KMS-11 (cell line): ENCODE measurements at regions not wholly inside any gene's neighbourhood (a gene's known extent, or its start where the extent isn't known, plus 50 kb on each side); places are given as distances from the start of the nearest gene placed in this dataset.

Experiments used
- H2AFZ ChIP-seq: fragments of 200-600 bp; sonication (generic); 2 replicates; pipeline ENCODE4 v1.6.1; 2016; ENCODE audit warnings: antibody characterized with exemption, mixed run types, low read depth
- H3K27ac ChIP-seq: fragments of 200-600 bp; sonication (generic); 2 replicates; pipeline ENCODE4 v1.6.1; 2016; ENCODE audit warnings: mild to moderate bottlenecking, mixed run types
- H3K27me3 ChIP-seq: fragments of 200-600 bp; sonication (generic); 2 replicates; pipeline ENCODE4 v1.6.1; 2017; ENCODE audit warnings: mild to moderate bottlenecking, low read depth, mixed run types, moderate library complexity; ENCODE audit not compliant: insufficient read depth
- H3K36me3 ChIP-seq: fragments of 200-600 bp; sonication (generic); 2 replicates; pipeline ENCODE4 v1.6.1; 2017; ENCODE audit warnings: mild to moderate bottlenecking, mixed run types; ENCODE audit not compliant: insufficient read depth
- H3K4me1 ChIP-seq: fragments of 200-600 bp; sonication (generic); 2 replicates; pipeline ENCODE4 v1.6.1; 2016; ENCODE audit warnings: mild to moderate bottlenecking, low read depth, mixed run types; ENCODE audit not compliant: poor library complexity, severe bottlenecking
- H3K4me2 ChIP-seq: fragments of 200-600 bp; sonication (generic); 2 replicates; pipeline ENCODE4 v1.7.0; 2016; ENCODE audit warnings: mild to moderate bottlenecking, mixed run types
- H3K4me3 ChIP-seq: fragments of 200-600 bp; sonication (generic); IDR thresholded peaks from 2 replicates; pipeline ENCODE4 v1.6.1; 2017; ENCODE audit warnings: low read depth, low read length, mixed read lengths; ENCODE audit not compliant: insufficient read depth
- H3K79me2 ChIP-seq: fragments of 200-600 bp; sonication (generic); 2 replicates; pipeline ENCODE4 v1.6.1; 2016; ENCODE audit warnings: low read depth, mixed run types; ENCODE audit not compliant: insufficient read depth
- H3K9ac ChIP-seq: fragments of 200-600 bp; sonication (generic); 2 replicates; pipeline ENCODE4 v1.6.1; 2016; ENCODE audit warnings: mild to moderate bottlenecking, mixed run types
- H4K20me1 ChIP-seq: fragments of 200-600 bp; sonication (generic); 2 replicates; pipeline ENCODE4 v1.6.1; 2016; ENCODE audit warnings: mild to moderate bottlenecking, mixed run types; ENCODE audit not compliant: insufficient read depth
- TF ChIP-seq, protein P1 (sequence below): fragments of 200-600 bp; sonication (generic); conservative IDR thresholded peaks from 2 replicates; pipeline ENCODE4 v1.6.1; 2017; ENCODE audit warnings: low read depth, mild to moderate bottlenecking, antibody characterized with exemption, low read length, moderate library complexity, mixed read lengths

DNA sequence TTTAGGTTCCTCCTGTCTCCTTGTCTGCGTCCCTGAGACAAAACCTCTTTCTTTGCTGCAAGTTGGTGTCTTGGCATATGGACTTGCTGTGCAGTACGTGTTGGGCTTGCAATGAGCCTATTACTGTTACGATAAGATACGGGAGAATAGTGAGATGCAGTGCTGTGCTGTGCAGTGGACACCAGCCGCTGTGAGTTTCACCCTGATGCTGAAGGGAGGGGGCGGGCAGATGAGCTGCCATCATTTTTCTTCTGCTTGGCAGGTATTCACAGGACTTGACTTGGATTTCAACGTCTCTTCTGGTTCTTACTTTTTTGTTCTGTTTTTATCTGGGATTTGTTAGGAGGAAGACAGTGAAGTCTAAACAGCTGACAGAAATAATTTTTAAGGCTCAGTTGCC, 257.1 kb upstream of the PITRM1 start:
- Histone ChIP-seq H3K36me3 (no peaks in the 10 kb centered on the region), H3K4me3 (no peak overlapping the region), H3K9ac (no peak overlapping the region), H3K79me2 (no peaks in the 10 kb centered on the region), H2AFZ (no peak overlapping the region), H3K4me2 (no peak overlapping the region), H3K27ac (no peak overlapping the region), H3K4me1 (no peaks in the 10 kb centered on the region), H3K27me3 (no peaks in the 10 kb centered on the region), H4K20me1 (no peaks in the 10 kb centered on the region)
- TF ChIP-seq, protein P1, sequence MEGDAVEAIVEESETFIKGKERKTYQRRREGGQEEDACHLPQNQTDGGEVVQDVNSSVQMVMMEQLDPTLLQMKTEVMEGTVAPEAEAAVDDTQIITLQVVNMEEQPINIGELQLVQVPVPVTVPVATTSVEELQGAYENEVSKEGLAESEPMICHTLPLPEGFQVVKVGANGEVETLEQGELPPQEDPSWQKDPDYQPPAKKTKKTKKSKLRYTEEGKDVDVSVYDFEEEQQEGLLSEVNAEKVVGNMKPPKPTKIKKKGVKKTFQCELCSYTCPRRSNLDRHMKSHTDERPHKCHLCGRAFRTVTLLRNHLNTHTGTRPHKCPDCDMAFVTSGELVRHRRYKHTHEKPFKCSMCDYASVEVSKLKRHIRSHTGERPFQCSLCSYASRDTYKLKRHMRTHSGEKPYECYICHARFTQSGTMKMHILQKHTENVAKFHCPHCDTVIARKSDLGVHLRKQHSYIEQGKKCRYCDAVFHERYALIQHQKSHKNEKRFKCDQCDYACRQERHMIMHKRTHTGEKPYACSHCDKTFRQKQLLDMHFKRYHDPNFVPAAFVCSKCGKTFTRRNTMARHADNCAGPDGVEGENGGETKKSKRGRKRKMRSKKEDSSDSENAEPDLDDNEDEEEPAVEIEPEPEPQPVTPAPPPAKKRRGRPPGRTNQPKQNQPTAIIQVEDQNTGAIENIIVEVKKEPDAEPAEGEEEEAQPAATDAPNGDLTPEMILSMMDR, result no peak

DNA sequence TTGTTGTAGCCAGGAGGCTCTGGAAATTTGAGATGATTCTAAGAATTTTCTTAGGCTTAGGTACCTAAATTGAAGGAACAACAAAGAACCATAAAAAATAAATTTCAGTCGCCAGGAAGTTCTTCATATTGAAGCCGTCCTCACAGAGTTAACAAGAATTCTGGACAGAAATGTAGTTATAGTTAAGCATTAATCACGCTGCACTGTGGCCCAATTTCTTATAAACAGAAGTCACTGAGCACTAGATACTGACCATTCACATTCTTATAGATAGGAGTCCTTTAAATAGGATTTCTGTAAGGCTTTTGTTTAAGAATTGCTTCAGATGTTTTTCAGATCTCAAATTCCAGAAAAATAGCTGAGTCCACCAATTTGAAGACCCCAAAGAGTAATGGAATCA, 256.2 kb upstream of the PITRM1 start:
- H4K20me1 ChIP-seq, result no peaks in the 10 kb centered on the region
- no peaks in the 10 kb centered on the region for H3K27me3 ChIP-seq
- no peak overlapping the region for H3K27ac ChIP-seq
- no peaks in the 10 kb centered on the region for H3K4me1 ChIP-seq
- no peak overlapping the region for H2AFZ ChIP-seq
- no peak overlapping the region for H3K9ac ChIP-seq
- no peaks in the 10 kb centered on the region for H3K79me2 ChIP-seq
- H3K36me3 ChIP-seq, result no peaks in the 10 kb centered on the region
- no peak overlapping the region for H3K4me2 ChIP-seq
- no peak overlapping the region for H3K4me3 ChIP-seq
- TF ChIP-seq, protein P1, result no peak

DNA sequence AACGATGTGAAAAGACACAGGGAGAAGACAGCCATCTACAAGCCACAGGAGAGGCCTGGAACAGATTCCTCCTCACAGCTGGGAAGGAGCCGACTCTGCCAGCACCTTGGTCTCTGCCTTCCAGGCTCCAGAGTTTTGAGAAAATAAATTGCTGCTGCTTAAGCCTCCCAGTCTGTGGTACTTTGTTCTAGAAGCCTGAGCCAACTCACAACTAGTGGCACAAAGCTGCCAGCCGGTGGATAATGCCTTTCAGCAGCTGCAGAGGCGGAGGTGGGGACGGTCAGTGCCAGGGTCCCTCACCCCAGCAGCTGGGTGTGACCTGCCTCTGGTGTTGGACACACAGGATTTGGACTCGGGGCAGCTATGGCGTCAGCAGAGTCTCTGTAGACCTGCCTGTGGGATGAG, 255.4 kb upstream of the PITRM1 start:
- Histone ChIP-seq H3K4me3 (no peak overlapping the region), H3K4me2 (no peak overlapping the region), H3K27me3 (no peaks in the 10 kb centered on the region)

DNA sequence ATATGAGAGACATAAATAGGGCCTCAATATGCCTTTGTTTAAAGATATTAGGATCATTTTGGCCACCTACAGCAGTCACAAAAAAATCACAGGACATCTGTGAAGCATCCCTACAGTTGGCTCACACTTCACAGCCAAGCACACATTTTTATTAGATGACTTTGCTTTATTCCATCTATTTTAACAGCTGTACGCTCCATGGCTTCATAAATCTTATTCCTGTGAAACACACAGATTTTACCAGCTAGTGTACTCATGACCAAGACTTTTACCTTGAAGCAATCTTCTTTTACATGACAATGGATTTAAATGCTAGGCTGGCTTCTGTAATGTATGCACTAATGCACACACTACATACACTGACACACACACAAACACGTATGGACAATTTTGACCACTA, 254.8 kb upstream of the PITRM1 start:
- Histone ChIP-seq H3K79me2 (no peaks in the 10 kb centered on the region), H3K9ac (no peak overlapping the region), H3K4me2 (no peak overlapping the region), H2AFZ (no peak overlapping the region), H3K27me3 (no peaks in the 10 kb centered on the region), H4K20me1 (no peaks in the 10 kb centered on the region), H3K4me3 (no peak overlapping the region), H3K36me3 (no peaks in the 10 kb centered on the region), H3K27ac (no peak overlapping the region), H3K4me1 (no peaks in the 10 kb centered on the region)
- TF ChIP-seq, protein P1, result no peak

More for the DNA sequence above, 255.4 kb upstream of the PITRM1 start:
- Histone ChIP-seq H3K27ac (no peak overlapping the region), H4K20me1 (no peaks in the 10 kb centered on the region), H3K79me2 (no peaks in the 10 kb centered on the region), H3K36me3 (no peaks in the 10 kb centered on the region), H3K9ac (no peak overlapping the region), H2AFZ (no peak overlapping the region), H3K4me1 (no peaks in the 10 kb centered on the region)
- TF ChIP-seq, protein P1, result no peak
